Left ventricle myocardium inferior (tissue), 1 donor: ENCODE measurements at regions not wholly inside any gene's neighbourhood (a gene's known extent, or its start where the extent isn't known, plus 50 kb on each side); places are given as distances from the start of the nearest gene placed in this dataset.

Experiments
- DNase-seq: peaks from one replicate; pipeline ENCODE4 v3.0.0-alpha.2; 2020
- H3K27ac ChIP-seq: fragments of 200-600 bp; replicated peaks from 2 replicates; pipeline ENCODE4 v1.8.0; 2021
- H3K27me3 ChIP-seq: fragments of 200-600 bp; 2 replicates; pipeline ENCODE4 v1.8.0; 2021; ENCODE audit warnings: low read depth
- H3K36me3 ChIP-seq: fragments of 200-600 bp; 2 replicates; pipeline ENCODE4 v1.8.0; 2021
- H3K4me1 ChIP-seq: fragments of 200-600 bp; 2 replicates; pipeline ENCODE4 v1.8.0; 2021
- H3K4me3 ChIP-seq: fragments of 200-600 bp; 2 replicates; pipeline ENCODE4 v1.8.0; 2021; ENCODE audit warnings: mild to moderate bottlenecking, moderate library complexity
- H3K9me3 ChIP-seq: fragments of 200-600 bp; replicated peaks from 2 replicates; pipeline ENCODE4 v1.8.0; 2021
- CTCF ChIP-seq: fragments of 200-600 bp; IDR thresholded peaks from 2 replicates; pipeline ENCODE4 v1.8.0; 2021; ENCODE audit warnings: antibody characterized with exemption, mild to moderate bottlenecking, borderline replicate concordance
- intact Hi-C: fragments of 100-400 bp; cut with micrococcal nuclease; formaldehyde crosslinking; loops from one replicate; pipeline ENCODE4 v1.11.0; 2022
- donor health status: DM: no; HTN: yes; CAD: no; lungs with severe emphysema.

- Histone ChIP-seq H3K27ac (no peak overlapping the region), H3K27me3 (no peaks in the 10 kb centered on the region)
- no peak for TF ChIP-seq CTCF
These were observed 277.8 kb downstream of the POU4F1 start for GRCh38 chr13:78325585-78325984.

GRCh38 chr13:78323848-78324247 lies 279.5 kb downstream of the POU4F1 start:
- H3K4me1 ChIP-seq = no peaks in the 10 kb centered on the region
- intact Hi-C loops = no loop called here
- DNase-seq = no peak
- no peak overlapping the region for H3K27ac ChIP-seq
- no peaks in the 10 kb centered on the region for H3K27me3 ChIP-seq
- no peaks in the 10 kb centered on the region for H3K36me3 ChIP-seq
- H3K9me3 ChIP-seq = no peaks in the 10 kb centered on the region
- no peak for TF ChIP-seq CTCF
- no peak overlapping the region for H3K4me3 ChIP-seq

More at GRCh38 chr13:78325585-78325984, 277.8 kb downstream of the POU4F1 start:
- Histone ChIP-seq H3K36me3 (no peaks in the 10 kb centered on the region), H3K9me3 (no peaks in the 10 kb centered on the region), H3K4me1 (no peaks in the 10 kb centered on the region), H3K4me3 (no peak overlapping the region)
- intact Hi-C loops = no loop called here
- DNase-seq = no peak

- intact Hi-C loops = no loop called here
- no peak overlapping the region for H3K4me3 ChIP-seq
- no peak for DNase-seq
- no peaks in the 10 kb centered on the region for H3K27me3 ChIP-seq
- no peak for TF ChIP-seq CTCF
- H3K9me3 ChIP-seq = no peaks in the 10 kb centered on the region
- no peaks in the 10 kb centered on the region for H3K4me1 ChIP-seq
- no peak overlapping the region for H3K27ac ChIP-seq
- no peaks in the 10 kb centered on the region for H3K36me3 ChIP-seq
These were observed 280.3 kb downstream of the POU4F1 start for GRCh38 chr13:78323040-78323439.

GRCh38 chr13:78319101-78319627 lies 284.2 kb downstream of the POU4F1 start:
- no peaks in the 10 kb centered on the region for H3K4me1 ChIP-seq
- intact Hi-C loops = no loop called here
- TF ChIP-seq CTCF = no peak

GRCh38 chr13:78317030-78317429 lies 286.3 kb downstream of the POU4F1 start:
- Histone ChIP-seq H3K4me3 (no peak overlapping the region), H3K4me1 (no peaks in the 10 kb centered on the region), H3K27me3 (no peaks in the 10 kb centered on the region), H3K27ac (no peak overlapping the region), H3K36me3 (no peaks in the 10 kb centered on the region), H3K9me3 (no peaks in the 10 kb centered on the region)
- intact Hi-C loops = no loop called here
- peak; percentile 61 for TF ChIP-seq CTCF
- no peak for DNase-seq

More at GRCh38 chr13:78319101-78319627, 284.2 kb downstream of the POU4F1 start:
- no peaks in the 10 kb centered on the region for H3K36me3 ChIP-seq
- H3K27me3 ChIP-seq = no peaks in the 10 kb centered on the region
- H3K4me3 ChIP-seq = no peak overlapping the region
- no peak for DNase-seq
- no peaks in the 10 kb centered on the region for H3K9me3 ChIP-seq
- H3K27ac ChIP-seq = no peak overlapping the region
